Tibial nerve (tissue), 4 donors: ENCODE measurements at regions not wholly inside any gene's neighbourhood (a gene's known extent, or its start where the extent isn't known, plus 50 kb on each side); places are given as distances from the start of the nearest gene placed in this dataset.

ENCODE experiments used
- CTCF ChIP-seq, 5 experiments: fragments of 200-600 bp in 3 of 5; fragments of 450-650 bp in 2 of 5; sonication (generic) in 3 of 5; IDR thresholded peaks; one replicate each; pipeline ENCODE4 v1.5.1; 2016 to 2019; ENCODE audit warnings: antibody characterized with exemption in 5 of 5, mild to moderate bottlenecking in 3 of 5, moderate library complexity in 2 of 5
- EP300 ChIP-seq, 2 donors: sonication (generic); formaldehyde crosslinking; IDR thresholded peaks; one replicate each; pipeline ENCODE4 v1.6.1; 2017; ENCODE audit warnings: antibody characterized with exemption in 2 of 2, mild to moderate bottlenecking in 1 of 2

- peak in 2 of 5 experiments; percentile 8 to 49 for TF ChIP-seq CTCF (IDR thresholded peaks at IDR 0.05)
- no peak for TF ChIP-seq EP300 (IDR thresholded peaks at IDR 0.05)
These were observed 572.8 kb downstream of the TLE1 start for GRCh38 chr9:81116340-81117137.
